ENCODE measurements at regions not wholly inside any gene's neighbourhood (a gene's known extent, or its start where the extent isn't known, plus 50 kb on each side); places are given as distances from the start of the nearest gene placed in this dataset.

DNA sequence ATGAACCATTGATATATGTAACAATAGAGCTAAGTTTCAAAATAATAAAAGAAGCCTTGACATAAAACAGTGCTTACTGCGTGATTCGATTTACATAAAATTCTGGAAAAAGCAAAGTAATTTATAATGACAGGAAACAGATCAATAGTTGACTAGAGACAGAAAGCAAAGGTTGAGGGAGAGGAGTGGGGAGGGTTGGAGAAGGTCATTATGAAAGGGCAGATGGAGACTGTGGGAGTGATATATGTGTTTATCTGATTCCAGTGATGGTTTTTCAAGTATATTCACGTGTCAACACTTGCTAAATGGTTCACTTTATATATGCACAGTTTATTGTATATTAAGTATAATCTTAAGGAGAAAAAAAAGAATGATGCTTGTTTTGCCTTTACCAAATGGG is 1885.7 kb upstream of the NUDT12 start:
- Histone ChIP-seq H3K27me3 (ENCODE audit: control insufficient read depth, insufficient read depth, low read length) (no peaks in the 10 kb centered on the region), H3K4me2 (ENCODE audit: low read depth, low read length) (no peak overlapping the region), H4K91ac (ENCODE audit: insufficient read depth, low read depth, low read length) (no peak overlapping the region), H3K9me1 (ENCODE audit: insufficient read depth, low read length) (no peaks in the 10 kb centered on the region), H2BK120ac (ENCODE audit: low read depth, low read length) (no peak overlapping the region), H2BK5ac (ENCODE audit: low read depth, low read length, poor library complexity, severe bottlenecking) (no peak overlapping the region), H4K20me1 (ENCODE audit: insufficient read depth, low read length) (no peaks in the 10 kb centered on the region), H4K8ac (ENCODE audit: low read depth in 2 of 2, low read length in 2 of 2) (no peak overlapping the region), H2AK5ac (ENCODE audit: low read depth, low read length) (no peak overlapping the region), H2BK20ac (ENCODE audit: low read depth, low read length) (no peak overlapping the region), H3K18ac (ENCODE audit: low read depth, low read length) (no peak overlapping the region), H3K36me3 (ENCODE audit: control insufficient read depth, insufficient read depth, low read length) (no peaks in the 10 kb centered on the region), H3K14ac (replicated peaks; ENCODE audit: low read depth, low read length) (no peak overlapping the region), H4K5ac (ENCODE audit: low read depth, low read length) (no peak overlapping the region), H3K79me1 (ENCODE audit: low read depth in 1 of 2, low read length in 2 of 2) (no peaks in the 10 kb centered on the region), H3K9me3 (ENCODE audit: control insufficient read depth, insufficient read depth, low read length) (peaks cover 4% of the 10 kb centered on the region), H2BK15ac (ENCODE audit: low read depth, low read length) (no peak overlapping the region), H2AK9ac (replicated peaks; ENCODE audit: low read depth, low read length, poor library complexity) (no peak overlapping the region), H3K9ac (ENCODE audit: low read depth, low read length) (no peak overlapping the region), H3K4me3 (ENCODE audit: insufficient read depth, low read depth, low read length) (no peak overlapping the region), H3K23ac (ENCODE audit: low read depth, low read length) (no peak overlapping the region), H3K4me1 (ENCODE audit: control insufficient read depth, insufficient read depth, low read length) (no peaks in the 10 kb centered on the region), H3K4ac (ENCODE audit: low read depth, low read length) (no peak overlapping the region), H3K27ac (ENCODE audit: insufficient read depth, low read length) (no peak overlapping the region), H2AFZ (replicated peaks; ENCODE audit: low read length, poor library complexity) (no peak overlapping the region), H3K56ac (ENCODE audit: extremely low read depth, insufficient read depth, low read length) (no peak overlapping the region)
- ChIA-PET CTCF (interaction anchor here (0.7 kb wide), 1 partner anchor 117 kb away, joined by 3 read pairs; no protein-coding TSS in a partner anchor), POLR2A (ENCODE audit: unreplicated experiment) (no interaction called here)
- in situ Hi-C loops (cut with MboI; ENCODE audit: low sequenced_read_pairs) (no loop called here), dilution Hi-C loops (cut with HindIII; ENCODE audit: low sequenced_read_pairs, unreplicated experiment) (no loop called here), intact Hi-C loops (cut with micrococcal nuclease) (no loop called here)
- TF ChIP-seq NFE2L2 (IDR thresholded peaks at IDR 0.05; ENCODE audit: low read depth, low read length) (no peak), CEBPB (IDR thresholded peaks at IDR 0.05; ENCODE audit: low read depth, low read length) (no peak), MAFK (IDR thresholded peaks at IDR 0.05; ENCODE audit: low read depth, low read length) (no peak), RAD21 (IDR thresholded peaks at IDR 0.05; ENCODE audit: low read length) (no peak), RCOR1 (IDR thresholded peaks at IDR 0.05; ENCODE audit: insufficient replicate concordance, low read length) (no peak), SMC3 (IDR thresholded peaks at IDR 0.05; ENCODE audit: low read depth, low read length) (no peak), FOS (IDR thresholded peaks at IDR 0.05; ENCODE audit: low read depth, low read length) (no peak), MAZ (IDR thresholded peaks at IDR 0.05; ENCODE audit: borderline replicate concordance, low read depth, low read length) (no peak), ELK1 (IDR thresholded peaks at IDR 0.05; ENCODE audit: borderline replicate concordance, low read depth, low read length) (no peak), MXI1 (IDR thresholded peaks at IDR 0.05; ENCODE audit: borderline replicate concordance, low read depth, low read length) (no peak), POLR2A (IDR thresholded peaks at IDR 0.05; ENCODE audit: low read depth, low read length) (no peak), CHD1 (IDR thresholded peaks at IDR 0.05; ENCODE audit: low read depth, low read length) (no peak), BHLHE40 (IDR thresholded peaks at IDR 0.05; ENCODE audit: low read depth, low read length) (no peak), RFX5 (IDR thresholded peaks at IDR 0.05; ENCODE audit: low read depth, low read length) (no peak)
- TF ChIP-seq, protein P1, sequence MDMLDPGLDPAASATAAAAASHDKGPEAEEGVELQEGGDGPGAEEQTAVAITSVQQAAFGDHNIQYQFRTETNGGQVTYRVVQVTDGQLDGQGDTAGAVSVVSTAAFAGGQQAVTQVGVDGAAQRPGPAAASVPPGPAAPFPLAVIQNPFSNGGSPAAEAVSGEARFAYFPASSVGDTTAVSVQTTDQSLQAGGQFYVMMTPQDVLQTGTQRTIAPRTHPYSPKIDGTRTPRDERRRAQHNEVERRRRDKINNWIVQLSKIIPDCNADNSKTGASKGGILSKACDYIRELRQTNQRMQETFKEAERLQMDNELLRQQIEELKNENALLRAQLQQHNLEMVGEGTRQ (IDR thresholded peaks at IDR 0.05; ENCODE audit: low read depth, low read length): no peak
- TF ChIP-seq, protein P2, sequence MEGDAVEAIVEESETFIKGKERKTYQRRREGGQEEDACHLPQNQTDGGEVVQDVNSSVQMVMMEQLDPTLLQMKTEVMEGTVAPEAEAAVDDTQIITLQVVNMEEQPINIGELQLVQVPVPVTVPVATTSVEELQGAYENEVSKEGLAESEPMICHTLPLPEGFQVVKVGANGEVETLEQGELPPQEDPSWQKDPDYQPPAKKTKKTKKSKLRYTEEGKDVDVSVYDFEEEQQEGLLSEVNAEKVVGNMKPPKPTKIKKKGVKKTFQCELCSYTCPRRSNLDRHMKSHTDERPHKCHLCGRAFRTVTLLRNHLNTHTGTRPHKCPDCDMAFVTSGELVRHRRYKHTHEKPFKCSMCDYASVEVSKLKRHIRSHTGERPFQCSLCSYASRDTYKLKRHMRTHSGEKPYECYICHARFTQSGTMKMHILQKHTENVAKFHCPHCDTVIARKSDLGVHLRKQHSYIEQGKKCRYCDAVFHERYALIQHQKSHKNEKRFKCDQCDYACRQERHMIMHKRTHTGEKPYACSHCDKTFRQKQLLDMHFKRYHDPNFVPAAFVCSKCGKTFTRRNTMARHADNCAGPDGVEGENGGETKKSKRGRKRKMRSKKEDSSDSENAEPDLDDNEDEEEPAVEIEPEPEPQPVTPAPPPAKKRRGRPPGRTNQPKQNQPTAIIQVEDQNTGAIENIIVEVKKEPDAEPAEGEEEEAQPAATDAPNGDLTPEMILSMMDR (conservative IDR thresholded peaks at IDR 0.05; ENCODE audit: low read depth, low read length): no peak
- no CpG with 5 or more reads among the region's 3 CpGs for WGBS, 2 experiments (ENCODE audit: extremely low coverage in 2 of 2, insufficient read length in 1 of 2)
- ATAC-seq (ENCODE audit: low read depth): no peak
- BruUV-seq (replicated peaks): no TSS peak
- no peak for DNase-seq

All from IMR-90 (cell line).